Gastroesophageal sphincter (tissue), 3 donors: ENCODE measurements at regions not wholly inside any gene's neighbourhood (a gene's known extent, or its start where the extent isn't known, plus 50 kb on each side); places are given as distances from the start of the nearest gene placed in this dataset.

Experiments used
- CTCF ChIP-seq, 4 experiments: fragments of 200-600 bp in 2 of 4; fragments of 450-650 bp in 2 of 4; sonication (generic) in 1 of 4; IDR thresholded peaks; one replicate each; pipeline ENCODE4 v1.5.1; 2017 to 2019; ENCODE audit warnings: antibody characterized with exemption in 4 of 4, mild to moderate bottlenecking in 2 of 4, moderate library complexity in 2 of 4
- POLR2A ChIP-seq, 2 donors: fragments of 450-650 bp; IDR thresholded peaks; one replicate each; pipeline ENCODE4 v1.6.1; 2017; ENCODE audit warnings: antibody characterized with exemption in 2 of 2, mild to moderate bottlenecking in 2 of 2, moderate library complexity in 1 of 2

GRCh38 chr15:38176691-38177090 lies 75.9 kb upstream of the SPRED1 start:
- TF ChIP-seq POLR2A (IDR thresholded peaks at IDR 0.05) = no peak
- no peak for TF ChIP-seq CTCF (IDR thresholded peaks at IDR 0.05)
